ENCODE measurements at regions not wholly inside any gene's neighbourhood (a gene's known extent, or its start where the extent isn't known, plus 50 kb on each side); places are given as distances from the start of the nearest gene placed in this dataset.
A peak's percentile ranks its signal among the peaks of the same experiment; 100 is the strongest.

- DNase-seq: no peak
Measured at GRCh38 chr6:87847135-87847829, 145.2 kb upstream of the AKIRIN2 start.

- DNase-seq: no peak
Measured at GRCh38 chr6:87846434-87846833, 144.4 kb upstream of the AKIRIN2 start.

GRCh38 chr6:87840324-87840723, 138.3 kb upstream of the AKIRIN2 start:
- DNase-seq: no peak

GRCh38 chr6:87837876-87838275, 135.8 kb upstream of the AKIRIN2 start:
- DNase-seq: no peak

GRCh38 chr6:87837444-87837843, 135.4 kb upstream of the AKIRIN2 start:
- DNase-seq: no peak

GRCh38 chr6:87832025-87832825, 130.2 kb upstream of the AKIRIN2 start:
- peak; percentile 46 for DNase-seq

- no peak for DNase-seq
Measured at GRCh38 chr6:87830907-87831306, 128.9 kb upstream of the AKIRIN2 start.

- DNase-seq: no peak
Measured at GRCh38 chr6:87829622-87830121, 127.6 kb upstream of the AKIRIN2 start.

- DNase-seq: no peak
Measured at GRCh38 chr6:87828044-87828443, 126.0 kb upstream of the AKIRIN2 start.

- DNase-seq: no peak
Measured at GRCh38 chr6:87827346-87827745, 125.3 kb upstream of the AKIRIN2 start.

GRCh38 chr6:87826424-87826823, 124.4 kb upstream of the AKIRIN2 start:
- no peak for DNase-seq

- peak; percentile 61 for DNase-seq
Measured at GRCh38 chr6:87825821-87826221, 123.8 kb upstream of the AKIRIN2 start.

- no peak for DNase-seq
Measured at GRCh38 chr6:87824958-87825491, 123.0 kb upstream of the AKIRIN2 start.

GRCh38 chr6:87822011-87822410, 120.0 kb upstream of the AKIRIN2 start:
- no peak for DNase-seq

- no peak for DNase-seq
Measured at GRCh38 chr6:87820343-87820984, 118.4 kb upstream of the AKIRIN2 start.

- no peak for DNase-seq
Measured at GRCh38 chr6:87817183-87817582, 115.2 kb upstream of the AKIRIN2 start.

- DNase-seq: no peak
Measured at GRCh38 chr6:87815449-87815848, 113.4 kb upstream of the AKIRIN2 start.

- no peak for DNase-seq
Measured at GRCh38 chr6:87808005-87808757, 106.1 kb upstream of the AKIRIN2 start.

GRCh38 chr6:87807475-87807874, 105.4 kb upstream of the AKIRIN2 start:
- no peak for DNase-seq

- DNase-seq: no peak
Measured at GRCh38 chr6:87806635-87807034, 104.6 kb upstream of the AKIRIN2 start.

- no peak for DNase-seq
Measured at GRCh38 chr6:87806099-87806498, 104.1 kb upstream of the AKIRIN2 start.

- DNase-seq: no peak
Measured at GRCh38 chr6:87803791-87804190, 101.8 kb upstream of the AKIRIN2 start.

- DNase-seq: no peak
Measured at GRCh38 chr6:87799651-87800050, 97.6 kb upstream of the AKIRIN2 start.

Measured in CD4-positive, alpha-beta T cell treated with Interleukin-4 for 4 hours (primary cell).